KMS-11 (cell line): ENCODE measurements at regions not wholly inside any gene's neighbourhood (a gene's known extent, or its start where the extent isn't known, plus 50 kb on each side); places are given as distances from the start of the nearest gene placed in this dataset.
"Not testable (repeated sequence)": the region's sequence is repeated elsewhere in the genome, so short reads cannot be mapped to it uniquely, and the experiment has no call there.

Source experiments
- H2AFZ ChIP-seq: fragments of 200-600 bp; sonication (generic); 2 replicates; pipeline ENCODE4 v1.6.1; 2016; ENCODE audit warnings: antibody characterized with exemption, mixed run types, low read depth
- H3K27ac ChIP-seq: fragments of 200-600 bp; sonication (generic); 2 replicates; pipeline ENCODE4 v1.6.1; 2016; ENCODE audit warnings: mild to moderate bottlenecking, mixed run types
- H3K27me3 ChIP-seq: fragments of 200-600 bp; sonication (generic); 2 replicates; pipeline ENCODE4 v1.6.1; 2017; ENCODE audit warnings: mild to moderate bottlenecking, low read depth, mixed run types, moderate library complexity; ENCODE audit not compliant: insufficient read depth
- H3K36me3 ChIP-seq: fragments of 200-600 bp; sonication (generic); 2 replicates; pipeline ENCODE4 v1.6.1; 2017; ENCODE audit warnings: mild to moderate bottlenecking, mixed run types; ENCODE audit not compliant: insufficient read depth
- H3K4me1 ChIP-seq: fragments of 200-600 bp; sonication (generic); 2 replicates; pipeline ENCODE4 v1.6.1; 2016; ENCODE audit warnings: mild to moderate bottlenecking, low read depth, mixed run types; ENCODE audit not compliant: poor library complexity, severe bottlenecking
- H3K4me2 ChIP-seq: fragments of 200-600 bp; sonication (generic); 2 replicates; pipeline ENCODE4 v1.7.0; 2016; ENCODE audit warnings: mild to moderate bottlenecking, mixed run types
- H3K4me3 ChIP-seq: fragments of 200-600 bp; sonication (generic); IDR thresholded peaks from 2 replicates; pipeline ENCODE4 v1.6.1; 2017; ENCODE audit warnings: low read depth, low read length, mixed read lengths; ENCODE audit not compliant: insufficient read depth
- H3K79me2 ChIP-seq: fragments of 200-600 bp; sonication (generic); 2 replicates; pipeline ENCODE4 v1.6.1; 2016; ENCODE audit warnings: low read depth, mixed run types; ENCODE audit not compliant: insufficient read depth
- H3K9ac ChIP-seq: fragments of 200-600 bp; sonication (generic); 2 replicates; pipeline ENCODE4 v1.6.1; 2016; ENCODE audit warnings: mild to moderate bottlenecking, mixed run types
- H4K20me1 ChIP-seq: fragments of 200-600 bp; sonication (generic); 2 replicates; pipeline ENCODE4 v1.6.1; 2016; ENCODE audit warnings: mild to moderate bottlenecking, mixed run types; ENCODE audit not compliant: insufficient read depth
- CTCF ChIP-seq: fragments of 200-600 bp; sonication (generic); conservative IDR thresholded peaks from 2 replicates; pipeline ENCODE4 v1.6.1; 2017; ENCODE audit warnings: low read depth, mild to moderate bottlenecking, antibody characterized with exemption, low read length, moderate library complexity, mixed read lengths

GRCh38 chr11:100409267-100409666 is 277.8 kb upstream of the ARHGAP42 start:
- not testable (repeated sequence) for H3K36me3 ChIP-seq, H3K4me3 ChIP-seq, H3K27ac ChIP-seq, H3K4me1 ChIP-seq, H3K4me2 ChIP-seq, H3K79me2 ChIP-seq, H3K27me3 ChIP-seq, H3K9ac ChIP-seq, H4K20me1 ChIP-seq, H2AFZ ChIP-seq

GRCh38 chr11:100419518-100419917 is 267.6 kb upstream of the ARHGAP42 start:
- H3K36me3 ChIP-seq, result no peaks in the 10 kb centered on the region
- no peak for TF ChIP-seq CTCF

GRCh38 chr11:100434821-100435641 is 252.1 kb upstream of the ARHGAP42 start:
- Histone ChIP-seq H3K79me2 (no peaks in the 10 kb centered on the region), H4K20me1 (no peaks in the 10 kb centered on the region), H2AFZ (no peak overlapping the region), H3K4me1 (no peaks in the 10 kb centered on the region), H3K4me3 (no peak overlapping the region), H3K9ac (no peak overlapping the region), H3K27me3 (no peaks in the 10 kb centered on the region), H3K27ac (no peak overlapping the region), H3K4me2 (no peak overlapping the region), H3K36me3 (no peaks in the 10 kb centered on the region)
- no peak for TF ChIP-seq CTCF

More at GRCh38 chr11:100419518-100419917, 267.6 kb upstream of the ARHGAP42 start:
- no peak overlapping the region for H3K9ac ChIP-seq
- H3K27me3 ChIP-seq, result no peaks in the 10 kb centered on the region
- H3K27ac ChIP-seq, result no peak overlapping the region
- no peaks in the 10 kb centered on the region for H3K4me1 ChIP-seq
- H4K20me1 ChIP-seq, result no peaks in the 10 kb centered on the region
- H3K4me3 ChIP-seq, result no peak overlapping the region
- no peak overlapping the region for H2AFZ ChIP-seq
- no peaks in the 10 kb centered on the region for H3K79me2 ChIP-seq
- no peak overlapping the region for H3K4me2 ChIP-seq

- no peak for TF ChIP-seq CTCF
- no peak overlapping the region for H3K4me3 ChIP-seq
- no peak overlapping the region for H3K4me2 ChIP-seq
- no peak overlapping the region for H3K27ac ChIP-seq
- no peaks in the 10 kb centered on the region for H3K4me1 ChIP-seq
- no peaks in the 10 kb centered on the region for H3K27me3 ChIP-seq
- H4K20me1 ChIP-seq, result no peaks in the 10 kb centered on the region
- no peak overlapping the region for H2AFZ ChIP-seq
- no peaks in the 10 kb centered on the region for H3K36me3 ChIP-seq
- H3K79me2 ChIP-seq, result no peaks in the 10 kb centered on the region
- H3K9ac ChIP-seq, result no peak overlapping the region
Observed at GRCh38 chr11:100438376-100438775, 248.7 kb upstream of the ARHGAP42 start.

- Histone ChIP-seq H3K4me3 (no peak overlapping the region), H3K27ac (no peak overlapping the region), H3K79me2 (no peaks in the 10 kb centered on the region), H3K9ac (no peak overlapping the region), H3K4me1 (no peaks in the 10 kb centered on the region), H3K27me3 (no peaks in the 10 kb centered on the region), H3K36me3 (no peaks in the 10 kb centered on the region), H2AFZ (no peak overlapping the region), H3K4me2 (no peak overlapping the region), H4K20me1 (no peaks in the 10 kb centered on the region)
- TF ChIP-seq CTCF, result no peak
Observed at GRCh38 chr11:100441086-100441485, 246.0 kb upstream of the ARHGAP42 start.
